Keratinocyte (primary cell): ENCODE measurements at regions not wholly inside any gene's neighbourhood (a gene's known extent, or its start where the extent isn't known, plus 50 kb on each side); places are given as distances from the start of the nearest gene placed in this dataset.

Experiments
- DNase-seq: peaks from one replicate; pipeline ENCODE4 v3.0.0-alpha.2; 2011; ENCODE audit warnings: low read depth, missing footprints, low spot score
- FAIRE-seq: peaks from 2 replicates; lab custom pipeline; 2011; peaks lifted over from hg19 to GRCh38; lab: Jason Lieb, UNC
- H2AFZ ChIP-seq: 2 replicates; pipeline ENCODE4 v1.6.0; 2012; ENCODE audit warnings: low read length, control low read depth, inconsistent platforms; ENCODE audit not compliant: control insufficient read depth
- H3K27ac ChIP-seq: 2 replicates; pipeline ENCODE4 v1.5.1; 2011; ENCODE audit warnings: low read length; ENCODE audit not compliant: control insufficient read depth, insufficient read depth
- H3K27me3 ChIP-seq: 3 replicates; pipeline ENCODE4 v1.6.0; 2011; ENCODE audit warnings: low read length; ENCODE audit not compliant: control insufficient read depth, insufficient read depth; ENCODE audit errors: extremely low read depth
- H3K36me3 ChIP-seq, 2 experiments: 2 replicates in 1 of 2; 3 replicates in 1 of 2; pipeline ENCODE4 v1.5.1; 2011; ENCODE audit warnings: low read length in 2 of 2, mild to moderate bottlenecking in 1 of 2; ENCODE audit not compliant: control insufficient read depth in 2 of 2, insufficient read depth in 2 of 2; ENCODE audit errors: extremely low read depth in 1 of 2
- H3K4me1 ChIP-seq: 3 replicates; pipeline ENCODE4 v1.5.1; 2011; ENCODE audit warnings: low read length; ENCODE audit not compliant: control insufficient read depth, insufficient read depth; ENCODE audit errors: extremely low read depth
- H3K4me2 ChIP-seq: 3 replicates; pipeline ENCODE4 v1.6.0; 2011; ENCODE audit warnings: low read depth, low read length; ENCODE audit not compliant: control insufficient read depth, insufficient read depth; ENCODE audit errors: extremely low read depth
- H3K4me3 ChIP-seq, 3 experiments: fragments of 200-600 bp in 1 of 3; sonication (generic) in 1 of 3; 2 replicates in 2 of 3; 3 replicates in 1 of 3; pipeline ENCODE4 v1.5.1; 2011 to 2016; ENCODE audit warnings: low read length in 3 of 3, mild to moderate bottlenecking in 3 of 3, control low read depth in 2 of 3, inconsistent platforms in 1 of 3, low read depth in 1 of 3, mixed read lengths in 1 of 3, mixed run types in 1 of 3, moderate library complexity in 1 of 3; ENCODE audit not compliant: control insufficient read depth in 2 of 3, insufficient read depth in 2 of 3; ENCODE audit errors: extremely low read depth in 1 of 3
- H3K79me2 ChIP-seq: 2 replicates; pipeline ENCODE4 v1.6.0; 2012; ENCODE audit warnings: low read length; ENCODE audit not compliant: control insufficient read depth, insufficient read depth
- H3K9ac ChIP-seq: 3 replicates; pipeline ENCODE4 v1.6.0; 2011; ENCODE audit warnings: low read length; ENCODE audit not compliant: control insufficient read depth, insufficient read depth; ENCODE audit errors: extremely low read depth
- H3K9me1 ChIP-seq: 3 replicates; pipeline ENCODE4 v1.6.0; 2011; ENCODE audit warnings: low read length; ENCODE audit not compliant: control insufficient read depth, insufficient read depth; ENCODE audit errors: extremely low read depth
- H3K9me3 ChIP-seq: 2 replicates; pipeline ENCODE4 v1.5.1; 2012; ENCODE audit warnings: low read depth, low read length; ENCODE audit not compliant: control insufficient read depth
- H4K20me1 ChIP-seq: 3 replicates; pipeline ENCODE4 v1.6.0; 2011; ENCODE audit warnings: low read length; ENCODE audit not compliant: control insufficient read depth, insufficient read depth; ENCODE audit errors: extremely low read depth
- EZH2 ChIP-seq: IDR thresholded peaks from one replicate; pipeline ENCODE4 v1.6.1; 2012; ENCODE audit warnings: inconsistent platforms, mild to moderate bottlenecking, low read length, moderate library complexity
- dilution Hi-C: fragments of 300-500 bp; cut with MboI; formaldehyde crosslinking; loops from one replicate; pipeline ENCODE4 v1.7.0; 2020; ENCODE audit warnings: low sequenced_read_pairs; ENCODE audit not compliant: extremely low pct_ligation_motif_present
- TF ChIP-seq, protein P1 (sequence below), 3 experiments: IDR thresholded peaks in 1 of 3; conservative IDR thresholded peaks in 1 of 3; optimal IDR thresholded peaks in 1 of 3; 2 replicates in 2 of 3; 3 replicates in 1 of 3; pipeline versions ENCODE3 to v1.5.1; 2011; ENCODE audit warnings: low read length in 3 of 3, mild to moderate bottlenecking in 3 of 3, moderate library complexity in 2 of 3, control low read depth in 1 of 3, inconsistent platforms in 1 of 3; ENCODE audit not compliant: insufficient read depth in 2 of 3; ENCODE audit errors: extremely low read depth in 1 of 3

- Histone ChIP-seq H4K20me1 (no peaks in the 10 kb centered on the region), H3K36me3 (no peaks in the 10 kb centered on the region), H3K4me1 (no peaks in the 10 kb centered on the region), H3K4me2 (no peak overlapping the region), H3K79me2 (no peaks in the 10 kb centered on the region), H3K9me3 (no peaks in the 10 kb centered on the region), H3K27ac (no peak overlapping the region), H3K4me3 (no peak overlapping the region), H2AFZ (no peak overlapping the region), H3K27me3 (no peaks in the 10 kb centered on the region), H3K9ac (no peak overlapping the region), H3K9me1 (no peaks in the 10 kb centered on the region)
- dilution Hi-C loops: no loop called here
- FAIRE-seq (no peak), DNase-seq (no peak)
- TF ChIP-seq, protein P1, sequence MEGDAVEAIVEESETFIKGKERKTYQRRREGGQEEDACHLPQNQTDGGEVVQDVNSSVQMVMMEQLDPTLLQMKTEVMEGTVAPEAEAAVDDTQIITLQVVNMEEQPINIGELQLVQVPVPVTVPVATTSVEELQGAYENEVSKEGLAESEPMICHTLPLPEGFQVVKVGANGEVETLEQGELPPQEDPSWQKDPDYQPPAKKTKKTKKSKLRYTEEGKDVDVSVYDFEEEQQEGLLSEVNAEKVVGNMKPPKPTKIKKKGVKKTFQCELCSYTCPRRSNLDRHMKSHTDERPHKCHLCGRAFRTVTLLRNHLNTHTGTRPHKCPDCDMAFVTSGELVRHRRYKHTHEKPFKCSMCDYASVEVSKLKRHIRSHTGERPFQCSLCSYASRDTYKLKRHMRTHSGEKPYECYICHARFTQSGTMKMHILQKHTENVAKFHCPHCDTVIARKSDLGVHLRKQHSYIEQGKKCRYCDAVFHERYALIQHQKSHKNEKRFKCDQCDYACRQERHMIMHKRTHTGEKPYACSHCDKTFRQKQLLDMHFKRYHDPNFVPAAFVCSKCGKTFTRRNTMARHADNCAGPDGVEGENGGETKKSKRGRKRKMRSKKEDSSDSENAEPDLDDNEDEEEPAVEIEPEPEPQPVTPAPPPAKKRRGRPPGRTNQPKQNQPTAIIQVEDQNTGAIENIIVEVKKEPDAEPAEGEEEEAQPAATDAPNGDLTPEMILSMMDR (optimal IDR thresholded peaks at IDR 0.05 in 1 of 3, IDR thresholded peaks at IDR 0.05 in 1 of 3, conservative IDR thresholded peaks at IDR 0.05 in 1 of 3; ENCODE audit: extremely low read depth in 1 of 3, insufficient read depth in 2 of 3, low read length in 3 of 3): no peak
- no peak for TF ChIP-seq EZH2
These were observed 707.4 kb upstream of the COX7C start for GRCh38 chr5:85910335-85910734.

GRCh38 chr5:85920984-85921383, 696.8 kb upstream of the COX7C start:
- H3K9me3 ChIP-seq: peaks cover 6% of the 10 kb centered on the region
- H4K20me1 ChIP-seq: no peaks in the 10 kb centered on the region
- H3K36me3 ChIP-seq: no peaks in the 10 kb centered on the region
- no peaks in the 10 kb centered on the region for H3K27me3 ChIP-seq
- no peaks in the 10 kb centered on the region for H3K4me1 ChIP-seq
- DNase-seq: no peak
- no peak overlapping the region for H3K27ac ChIP-seq
- no peak overlapping the region for H2AFZ ChIP-seq
- no peak for TF ChIP-seq EZH2
- TF ChIP-seq, protein P1 (optimal IDR thresholded peaks at IDR 0.05 in 1 of 3, IDR thresholded peaks at IDR 0.05 in 1 of 3, conservative IDR thresholded peaks at IDR 0.05 in 1 of 3; ENCODE audit: extremely low read depth in 1 of 3, insufficient read depth in 2 of 3, low read length in 3 of 3): no peak
- dilution Hi-C loops: no loop called here
- H3K4me3 ChIP-seq: no peak overlapping the region
- no peak overlapping the region for H3K4me2 ChIP-seq
- no peak for FAIRE-seq
- H3K9me1 ChIP-seq: no peaks in the 10 kb centered on the region
- no peak overlapping the region for H3K9ac ChIP-seq
- no peaks in the 10 kb centered on the region for H3K79me2 ChIP-seq
